ENCODE measurements at regions not wholly inside any gene's neighbourhood (a gene's known extent, or its start where the extent isn't known, plus 50 kb on each side); places are given as distances from the start of the nearest gene placed in this dataset.

DNA sequence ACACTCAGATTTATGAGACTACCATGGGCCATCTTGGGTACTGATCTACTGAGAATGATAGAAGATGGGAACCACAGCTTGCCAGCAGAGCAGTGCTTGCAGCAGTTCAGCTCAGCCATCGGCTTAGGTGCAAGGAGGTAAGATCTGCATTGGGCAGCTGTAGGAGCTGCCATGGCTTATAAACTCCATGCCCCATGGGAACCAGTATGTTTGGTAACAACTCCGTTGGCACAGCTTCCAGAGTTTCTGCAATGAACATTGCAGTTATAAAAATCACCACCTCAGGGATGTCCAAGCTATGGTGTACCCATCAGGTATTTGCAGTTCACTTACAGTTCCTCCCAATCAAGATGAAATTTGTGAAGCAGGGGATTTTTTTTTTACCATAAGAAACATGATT lies 299.1 kb upstream of the ROPN1 start:
- ChIA-PET POLR2A (no interaction called here), CTCF (ENCODE audit: unreplicated experiment) (no interaction called here)
- no peaks in the 10 kb centered on the region for H4K20me1 ChIP-seq (ENCODE audit: insufficient read depth, low read length)
- H3K27ac ChIP-seq (ENCODE audit: low read depth, low read length, poor library complexity, severe bottlenecking), result no peak overlapping the region
- no peak for TF ChIP-seq EZH2phosphoT487 (IDR thresholded peaks at IDR 0.05; ENCODE audit: borderline replicate concordance, low read depth, low read length)
- TF ChIP-seq, protein P1, sequence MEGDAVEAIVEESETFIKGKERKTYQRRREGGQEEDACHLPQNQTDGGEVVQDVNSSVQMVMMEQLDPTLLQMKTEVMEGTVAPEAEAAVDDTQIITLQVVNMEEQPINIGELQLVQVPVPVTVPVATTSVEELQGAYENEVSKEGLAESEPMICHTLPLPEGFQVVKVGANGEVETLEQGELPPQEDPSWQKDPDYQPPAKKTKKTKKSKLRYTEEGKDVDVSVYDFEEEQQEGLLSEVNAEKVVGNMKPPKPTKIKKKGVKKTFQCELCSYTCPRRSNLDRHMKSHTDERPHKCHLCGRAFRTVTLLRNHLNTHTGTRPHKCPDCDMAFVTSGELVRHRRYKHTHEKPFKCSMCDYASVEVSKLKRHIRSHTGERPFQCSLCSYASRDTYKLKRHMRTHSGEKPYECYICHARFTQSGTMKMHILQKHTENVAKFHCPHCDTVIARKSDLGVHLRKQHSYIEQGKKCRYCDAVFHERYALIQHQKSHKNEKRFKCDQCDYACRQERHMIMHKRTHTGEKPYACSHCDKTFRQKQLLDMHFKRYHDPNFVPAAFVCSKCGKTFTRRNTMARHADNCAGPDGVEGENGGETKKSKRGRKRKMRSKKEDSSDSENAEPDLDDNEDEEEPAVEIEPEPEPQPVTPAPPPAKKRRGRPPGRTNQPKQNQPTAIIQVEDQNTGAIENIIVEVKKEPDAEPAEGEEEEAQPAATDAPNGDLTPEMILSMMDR (conservative IDR thresholded peaks at IDR 0.05; ENCODE audit: low read length), result no peak
- H2AFZ ChIP-seq (ENCODE audit: low read length), result no peak overlapping the region
- H3K4me1 ChIP-seq (ENCODE audit: insufficient read depth, low read length, poor library complexity, severe bottlenecking), result peaks cover 2% of the 10 kb centered on the region
- no peak overlapping the region for H3K4me2 ChIP-seq (ENCODE audit: low read length)
- H3K79me2 ChIP-seq (ENCODE audit: insufficient read depth, low read depth, low read length), result no peaks in the 10 kb centered on the region
- 0 out of 2 replicates have a peak, but pooled peaks cover 5% of the 10 kb centered on the region for H3K9me3 ChIP-seq (ENCODE audit: low read length)
- intact Hi-C loops (cut with micrococcal nuclease; ENCODE audit: unreplicated experiment), result no loop called here
- no peaks in the 10 kb centered on the region for H3K9me2 ChIP-seq (ENCODE audit: insufficient read depth, low read length)
- no peak overlapping the region for H3K4me3 ChIP-seq (ENCODE audit: low read depth, low read length, poor library complexity, severe bottlenecking)
- no TSS peak for BruUV-seq (replicated peaks)
- no peaks in the 10 kb centered on the region for H3K36me3 ChIP-seq (ENCODE audit: insufficient read depth, low read length)
- DNase-seq (ENCODE audit: low spot score), result no peak

DNA sequence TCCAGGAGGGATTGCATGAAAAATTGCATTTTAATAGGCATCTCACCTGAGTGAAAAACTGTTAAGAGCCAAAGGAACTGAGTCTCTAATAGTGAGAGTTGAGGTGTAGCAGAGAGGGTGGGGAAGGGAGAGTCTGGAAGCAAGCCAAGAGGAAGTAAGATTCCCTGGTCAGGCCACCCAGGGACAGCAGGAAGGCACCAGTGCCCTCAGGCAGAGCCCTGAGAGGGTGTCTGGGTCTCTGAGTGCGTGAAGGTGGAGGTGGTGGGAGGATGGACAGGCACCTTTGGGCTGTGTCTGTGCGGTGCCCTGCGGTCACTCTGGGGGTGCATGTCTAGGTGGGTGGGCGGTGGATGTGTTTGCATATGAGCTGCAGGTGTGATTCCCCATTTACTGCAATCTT lies 300.4 kb upstream of the ROPN1 start:
- POLR2A ChIA-PET, result interaction anchor here (1.2 kb wide), 1 partner anchor 23 kb away, joined by 3 read pairs; no protein-coding TSS in a partner anchor
- TF ChIP-seq EZH2phosphoT487 (IDR thresholded peaks at IDR 0.05; ENCODE audit: borderline replicate concordance, low read depth, low read length), result no peak
- TF ChIP-seq, protein P1 (conservative IDR thresholded peaks at IDR 0.05; ENCODE audit: low read length), result no peak
- no peak overlapping the region for H3K4me3 ChIP-seq (ENCODE audit: low read depth, low read length, poor library complexity, severe bottlenecking)
- H3K4me1 ChIP-seq (ENCODE audit: insufficient read depth, low read length, poor library complexity, severe bottlenecking), result peaks cover 16% of the 10 kb centered on the region
- no TSS peak for BruUV-seq (replicated peaks)
- CTCF ChIA-PET (ENCODE audit: unreplicated experiment), result no interaction called here
- no peak for DNase-seq (ENCODE audit: low spot score)
- H3K79me2 ChIP-seq (ENCODE audit: insufficient read depth, low read depth, low read length), result no peaks in the 10 kb centered on the region
- intact Hi-C loops (cut with micrococcal nuclease; ENCODE audit: unreplicated experiment), result no loop called here
- no peak overlapping the region for H3K27ac ChIP-seq (ENCODE audit: low read depth, low read length, poor library complexity, severe bottlenecking)
- H3K9me3 ChIP-seq (ENCODE audit: low read length), result 0 out of 2 replicates have a peak, but pooled peaks cover 5% of the 10 kb centered on the region
- no peaks in the 10 kb centered on the region for H3K9me2 ChIP-seq (ENCODE audit: insufficient read depth, low read length)
- H3K4me2 ChIP-seq (ENCODE audit: low read length), result no peak overlapping the region
- no peaks in the 10 kb centered on the region for H4K20me1 ChIP-seq (ENCODE audit: insufficient read depth, low read length)
- H3K36me3 ChIP-seq (ENCODE audit: insufficient read depth, low read length), result no peaks in the 10 kb centered on the region
- H2AFZ ChIP-seq (ENCODE audit: low read length), result no peak overlapping the region

DNA sequence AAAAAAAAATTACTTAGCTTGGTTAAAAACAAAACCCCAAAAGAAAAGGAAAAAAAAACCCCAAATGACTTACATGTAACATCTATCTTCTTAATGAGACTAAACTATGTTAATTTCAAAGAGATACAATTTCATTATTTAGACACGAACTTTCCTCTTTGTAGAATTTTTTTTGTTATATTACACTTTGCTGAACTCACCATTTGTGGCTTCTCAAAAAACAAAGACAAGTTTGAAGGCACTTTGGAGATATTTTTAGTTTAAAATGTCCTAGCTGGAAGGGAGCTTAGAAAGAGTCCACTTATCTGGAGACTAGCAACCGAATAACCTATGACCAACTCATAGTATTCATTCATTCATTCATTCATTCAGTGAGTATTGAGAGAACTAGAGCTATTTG lies 301.7 kb upstream of the ROPN1 start:
- no TSS peak for BruUV-seq (replicated peaks)
- Histone ChIP-seq H3K36me3 (ENCODE audit: insufficient read depth, low read length) (no peaks in the 10 kb centered on the region), H3K9me3 (ENCODE audit: low read length) (0 out of 2 replicates have a peak, but pooled peaks cover 5% of the 10 kb centered on the region), H3K79me2 (ENCODE audit: insufficient read depth, low read depth, low read length) (no peaks in the 10 kb centered on the region), H4K20me1 (ENCODE audit: insufficient read depth, low read length) (no peaks in the 10 kb centered on the region), H3K4me3 (ENCODE audit: low read depth, low read length, poor library complexity, severe bottlenecking) (no peak overlapping the region), H2AFZ (ENCODE audit: low read length) (no peak overlapping the region), H3K4me2 (ENCODE audit: low read length) (no peak overlapping the region), H3K4me1 (ENCODE audit: insufficient read depth, low read length, poor library complexity, severe bottlenecking) (peaks cover 28% of the 10 kb centered on the region), H3K9me2 (ENCODE audit: insufficient read depth, low read length) (no peaks in the 10 kb centered on the region), H3K27ac (ENCODE audit: low read depth, low read length, poor library complexity, severe bottlenecking) (no peak overlapping the region)
- POLR2A ChIA-PET, result interaction anchor here (0.8 to 1.2 kb wide), 2 partner anchors 9 to 24 kb away, joined by 3 read pairs; no protein-coding TSS in a partner anchor
- CTCF ChIA-PET (ENCODE audit: unreplicated experiment), result no interaction called here
- intact Hi-C loops (cut with micrococcal nuclease; ENCODE audit: unreplicated experiment), result no loop called here
- TF ChIP-seq, protein P1 (conservative IDR thresholded peaks at IDR 0.05; ENCODE audit: low read length), result no peak
- TF ChIP-seq EZH2phosphoT487 (IDR thresholded peaks at IDR 0.05; ENCODE audit: borderline replicate concordance, low read depth, low read length), result no peak
- no peak for DNase-seq (ENCODE audit: low spot score)

All from OCI-LY7 (cell line).